Ishikawa (cell line): ENCODE measurements at regions not wholly inside any gene's neighbourhood (a gene's known extent, or its start where the extent isn't known, plus 50 kb on each side); places are given as distances from the start of the nearest gene placed in this dataset.

Source experiments
- CEBPB ChIP-seq: IDR thresholded peaks from 2 replicates; pipeline ENCODE4 v1.6.1; 2012
- CREB1 ChIP-seq: IDR thresholded peaks from 2 replicates; pipeline ENCODE4 v1.6.1; 2012; ENCODE audit warnings: low read depth
- FOXM1 ChIP-seq: IDR thresholded peaks from 2 replicates; pipeline ENCODE4 v1.6.1; 2012; ENCODE audit warnings: low read depth, borderline replicate concordance
- YY1 ChIP-seq: IDR thresholded peaks from 2 replicates; pipeline ENCODE4 v1.6.1; 2012; ENCODE audit warnings: low read depth
- TF ChIP-seq, protein P1 (sequence below): IDR thresholded peaks from 2 replicates; pipeline ENCODE4 v1.6.1; 2012
- TF ChIP-seq, protein P2 (sequence below): IDR thresholded peaks from 2 replicates; pipeline ENCODE4 v1.6.1; 2012
- TF ChIP-seq, protein P3 (sequence below): IDR thresholded peaks from 2 replicates; pipeline ENCODE4 v1.6.1; 2012; ENCODE audit warnings: low read depth, mild to moderate bottlenecking

DNA sequence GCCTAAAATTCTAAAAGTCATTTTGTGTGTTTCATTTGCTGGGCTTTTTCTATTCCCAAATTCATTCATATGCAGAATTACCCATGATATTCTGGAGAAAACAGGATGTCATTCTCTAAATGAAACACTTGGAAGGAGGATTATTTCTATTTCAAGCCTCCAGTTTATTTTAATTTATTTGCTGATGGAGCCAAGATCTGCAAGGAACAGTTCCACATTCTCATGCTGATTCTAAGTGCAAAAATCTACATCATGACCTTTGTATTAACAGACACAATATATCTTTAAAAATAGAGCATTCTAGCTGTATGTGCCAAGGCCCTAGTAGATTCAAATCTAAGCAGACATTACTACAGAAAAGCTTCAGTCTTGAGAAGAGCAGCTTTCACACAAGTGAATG, 51.3 kb upstream of the KCND2 start:
- TF ChIP-seq YY1 (no peak), CEBPB (no peak), FOXM1 (no peak), CREB1 (no peak)
- TF ChIP-seq, protein P1, sequence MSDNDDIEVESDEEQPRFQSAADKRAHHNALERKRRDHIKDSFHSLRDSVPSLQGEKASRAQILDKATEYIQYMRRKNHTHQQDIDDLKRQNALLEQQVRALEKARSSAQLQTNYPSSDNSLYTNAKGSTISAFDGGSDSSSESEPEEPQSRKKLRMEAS: no peak
- TF ChIP-seq, protein P2, sequence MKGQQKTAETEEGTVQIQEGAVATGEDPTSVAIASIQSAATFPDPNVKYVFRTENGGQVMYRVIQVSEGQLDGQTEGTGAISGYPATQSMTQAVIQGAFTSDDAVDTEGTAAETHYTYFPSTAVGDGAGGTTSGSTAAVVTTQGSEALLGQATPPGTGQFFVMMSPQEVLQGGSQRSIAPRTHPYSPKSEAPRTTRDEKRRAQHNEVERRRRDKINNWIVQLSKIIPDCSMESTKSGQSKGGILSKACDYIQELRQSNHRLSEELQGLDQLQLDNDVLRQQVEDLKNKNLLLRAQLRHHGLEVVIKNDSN: no peak
- TF ChIP-seq, protein P3, sequence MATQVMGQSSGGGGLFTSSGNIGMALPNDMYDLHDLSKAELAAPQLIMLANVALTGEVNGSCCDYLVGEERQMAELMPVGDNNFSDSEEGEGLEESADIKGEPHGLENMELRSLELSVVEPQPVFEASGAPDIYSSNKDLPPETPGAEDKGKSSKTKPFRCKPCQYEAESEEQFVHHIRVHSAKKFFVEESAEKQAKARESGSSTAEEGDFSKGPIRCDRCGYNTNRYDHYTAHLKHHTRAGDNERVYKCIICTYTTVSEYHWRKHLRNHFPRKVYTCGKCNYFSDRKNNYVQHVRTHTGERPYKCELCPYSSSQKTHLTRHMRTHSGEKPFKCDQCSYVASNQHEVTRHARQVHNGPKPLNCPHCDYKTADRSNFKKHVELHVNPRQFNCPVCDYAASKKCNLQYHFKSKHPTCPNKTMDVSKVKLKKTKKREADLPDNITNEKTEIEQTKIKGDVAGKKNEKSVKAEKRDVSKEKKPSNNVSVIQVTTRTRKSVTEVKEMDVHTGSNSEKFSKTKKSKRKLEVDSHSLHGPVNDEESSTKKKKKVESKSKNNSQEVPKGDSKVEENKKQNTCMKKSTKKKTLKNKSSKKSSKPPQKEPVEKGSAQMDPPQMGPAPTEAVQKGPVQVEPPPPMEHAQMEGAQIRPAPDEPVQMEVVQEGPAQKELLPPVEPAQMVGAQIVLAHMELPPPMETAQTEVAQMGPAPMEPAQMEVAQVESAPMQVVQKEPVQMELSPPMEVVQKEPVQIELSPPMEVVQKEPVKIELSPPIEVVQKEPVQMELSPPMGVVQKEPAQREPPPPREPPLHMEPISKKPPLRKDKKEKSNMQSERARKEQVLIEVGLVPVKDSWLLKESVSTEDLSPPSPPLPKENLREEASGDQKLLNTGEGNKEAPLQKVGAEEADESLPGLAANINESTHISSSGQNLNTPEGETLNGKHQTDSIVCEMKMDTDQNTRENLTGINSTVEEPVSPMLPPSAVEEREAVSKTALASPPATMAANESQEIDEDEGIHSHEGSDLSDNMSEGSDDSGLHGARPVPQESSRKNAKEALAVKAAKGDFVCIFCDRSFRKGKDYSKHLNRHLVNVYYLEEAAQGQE: no peak
